Panc1 (cell line): ENCODE measurements at regions not wholly inside any gene's neighbourhood (a gene's known extent, or its start where the extent isn't known, plus 50 kb on each side); places are given as distances from the start of the nearest gene placed in this dataset.

Experiments used
- ATAC-seq: fragments of 200-7000 bp; cut with Tn5 transposase; 2 replicates; pipeline ENCODE4 v1.9.1; 2020; ENCODE audit warnings: mild to moderate bottlenecking, moderate library complexity
- BruUV-seq: library from RNA; stranded (reverse); fragments of 400-500 nt; replicated peaks from 2 replicates; lab custom pipeline; 2021; lab: Mats Ljungman, UMichigan
- CTCF ChIA-PET: fragments of 300-600 bp; sonication (Branson Sonifier 250); formaldehyde crosslinking; loops from one replicate; lab custom pipeline; 2022; ENCODE audit warnings: antibody characterized with exemption; lab: Charles Lee
- POLR2A ChIA-PET: fragments of 300-600 bp; sonication (Branson Sonifier 250); formaldehyde crosslinking; loops from one replicate; lab custom pipeline; 2022; ENCODE audit warnings: antibody characterized with exemption; lab: Charles Lee
- DNase-seq: peaks from one replicate; pipeline ENCODE4 v3.0.0-alpha.2; 2010; ENCODE audit warnings: low read depth, low spot score
- H3K27ac ChIP-seq: 2 replicates; pipeline ENCODE4 v1.5.1; 2011; ENCODE audit warnings: mild to moderate bottlenecking, low read length, inconsistent platforms
- H3K27me3 ChIP-seq: fragments of 200-500 bp; sonication (Bioruptor generic); 2 replicates; pipeline ENCODE4 v1.6.0; 2014; ENCODE audit warnings: low read length, inconsistent platforms; ENCODE audit not compliant: control insufficient read depth, insufficient read depth
- H3K36me3 ChIP-seq: fragments of 200-500 bp; sonication (Bioruptor generic); 2 replicates; pipeline ENCODE4 v1.5.1; 2014; ENCODE audit warnings: inconsistent platforms, mild to moderate bottlenecking, low read length, moderate library complexity; ENCODE audit not compliant: control insufficient read depth, insufficient read depth
- H3K4me1 ChIP-seq: 2 replicates; pipeline ENCODE4 v1.5.1; 2011; ENCODE audit warnings: inconsistent platforms, mild to moderate bottlenecking, low read length, moderate library complexity; ENCODE audit not compliant: control insufficient read depth, insufficient read depth
- H3K4me3 ChIP-seq, 2 experiments: 2 replicates each; pipeline ENCODE4 v1.5.1; 2011 to 2012; ENCODE audit warnings: low read depth in 2 of 2, low read length in 2 of 2, mild to moderate bottlenecking in 2 of 2, inconsistent platforms in 1 of 2, moderate library complexity in 1 of 2
- H3K9me3 ChIP-seq: fragments of 200-500 bp; sonication (Bioruptor generic); 2 replicates; pipeline ENCODE4 v1.5.1; 2014; ENCODE audit warnings: low read depth, mild to moderate bottlenecking, inconsistent platforms, low read length, moderate library complexity; ENCODE audit not compliant: control insufficient read depth, insufficient read depth
- POLR2AphosphoS5 ChIP-seq: IDR thresholded peaks from 2 replicates; pipeline ENCODE4 v1.6.1; 2012; ENCODE audit warnings: mild to moderate bottlenecking, low read depth, low read length, moderate library complexity
- SIN3A ChIP-seq: IDR thresholded peaks from 2 replicates; pipeline ENCODE4 v1.6.1; 2012; ENCODE audit warnings: low read depth, mild to moderate bottlenecking, low read length, moderate library complexity, borderline replicate concordance; ENCODE audit not compliant: insufficient read depth
- TCF7L2 ChIP-seq: IDR thresholded peaks from 2 replicates; pipeline ENCODE4 v1.6.1; 2011; ENCODE audit warnings: mild to moderate bottlenecking, low read depth, low read length, inconsistent platforms
- in situ Hi-C: cut with HindIII; loops from 2 replicates; pipeline ENCODE4 v1.10.0; 2016; ENCODE audit warnings: low sequenced_read_pairs, low pct_unique_long_range_greater_than_20kb
- intact Hi-C: fragments of 100-400 bp; cut with micrococcal nuclease; formaldehyde crosslinking; loops from one replicate; pipeline ENCODE4 v1.10.0; 2022; ENCODE audit not compliant: unreplicated experiment
- TF ChIP-seq, protein P1 (sequence below): fragments of 450-650 bp; IDR thresholded peaks from 2 replicates; pipeline ENCODE4 v1.5.1; 2017; ENCODE audit warnings: mild to moderate bottlenecking
- TF ChIP-seq, protein P2 (sequence below), 2 experiments: IDR thresholded peaks; 2 replicates each; pipeline ENCODE4 v1.6.1; 2011 to 2012; ENCODE audit warnings: low read depth in 2 of 2, control low read depth in 1 of 2, low read length in 1 of 2, mild to moderate bottlenecking in 1 of 2, moderate library complexity in 1 of 2; ENCODE audit not compliant: insufficient read depth in 1 of 2

- no peaks in the 10 kb centered on the region for H3K4me1 ChIP-seq
- no peak overlapping the region for H3K27ac ChIP-seq
- DNase-seq (no peak), ATAC-seq (no peak)
- H3K4me3 ChIP-seq: no peak overlapping the region
- ChIA-PET CTCF (no interaction called here), POLR2A (no interaction called here)
- no peaks in the 10 kb centered on the region for H3K27me3 ChIP-seq
- TF ChIP-seq, protein P1, sequence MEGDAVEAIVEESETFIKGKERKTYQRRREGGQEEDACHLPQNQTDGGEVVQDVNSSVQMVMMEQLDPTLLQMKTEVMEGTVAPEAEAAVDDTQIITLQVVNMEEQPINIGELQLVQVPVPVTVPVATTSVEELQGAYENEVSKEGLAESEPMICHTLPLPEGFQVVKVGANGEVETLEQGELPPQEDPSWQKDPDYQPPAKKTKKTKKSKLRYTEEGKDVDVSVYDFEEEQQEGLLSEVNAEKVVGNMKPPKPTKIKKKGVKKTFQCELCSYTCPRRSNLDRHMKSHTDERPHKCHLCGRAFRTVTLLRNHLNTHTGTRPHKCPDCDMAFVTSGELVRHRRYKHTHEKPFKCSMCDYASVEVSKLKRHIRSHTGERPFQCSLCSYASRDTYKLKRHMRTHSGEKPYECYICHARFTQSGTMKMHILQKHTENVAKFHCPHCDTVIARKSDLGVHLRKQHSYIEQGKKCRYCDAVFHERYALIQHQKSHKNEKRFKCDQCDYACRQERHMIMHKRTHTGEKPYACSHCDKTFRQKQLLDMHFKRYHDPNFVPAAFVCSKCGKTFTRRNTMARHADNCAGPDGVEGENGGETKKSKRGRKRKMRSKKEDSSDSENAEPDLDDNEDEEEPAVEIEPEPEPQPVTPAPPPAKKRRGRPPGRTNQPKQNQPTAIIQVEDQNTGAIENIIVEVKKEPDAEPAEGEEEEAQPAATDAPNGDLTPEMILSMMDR: no peak
- no peak for TF ChIP-seq TCF7L2
- TF ChIP-seq, protein P2, sequence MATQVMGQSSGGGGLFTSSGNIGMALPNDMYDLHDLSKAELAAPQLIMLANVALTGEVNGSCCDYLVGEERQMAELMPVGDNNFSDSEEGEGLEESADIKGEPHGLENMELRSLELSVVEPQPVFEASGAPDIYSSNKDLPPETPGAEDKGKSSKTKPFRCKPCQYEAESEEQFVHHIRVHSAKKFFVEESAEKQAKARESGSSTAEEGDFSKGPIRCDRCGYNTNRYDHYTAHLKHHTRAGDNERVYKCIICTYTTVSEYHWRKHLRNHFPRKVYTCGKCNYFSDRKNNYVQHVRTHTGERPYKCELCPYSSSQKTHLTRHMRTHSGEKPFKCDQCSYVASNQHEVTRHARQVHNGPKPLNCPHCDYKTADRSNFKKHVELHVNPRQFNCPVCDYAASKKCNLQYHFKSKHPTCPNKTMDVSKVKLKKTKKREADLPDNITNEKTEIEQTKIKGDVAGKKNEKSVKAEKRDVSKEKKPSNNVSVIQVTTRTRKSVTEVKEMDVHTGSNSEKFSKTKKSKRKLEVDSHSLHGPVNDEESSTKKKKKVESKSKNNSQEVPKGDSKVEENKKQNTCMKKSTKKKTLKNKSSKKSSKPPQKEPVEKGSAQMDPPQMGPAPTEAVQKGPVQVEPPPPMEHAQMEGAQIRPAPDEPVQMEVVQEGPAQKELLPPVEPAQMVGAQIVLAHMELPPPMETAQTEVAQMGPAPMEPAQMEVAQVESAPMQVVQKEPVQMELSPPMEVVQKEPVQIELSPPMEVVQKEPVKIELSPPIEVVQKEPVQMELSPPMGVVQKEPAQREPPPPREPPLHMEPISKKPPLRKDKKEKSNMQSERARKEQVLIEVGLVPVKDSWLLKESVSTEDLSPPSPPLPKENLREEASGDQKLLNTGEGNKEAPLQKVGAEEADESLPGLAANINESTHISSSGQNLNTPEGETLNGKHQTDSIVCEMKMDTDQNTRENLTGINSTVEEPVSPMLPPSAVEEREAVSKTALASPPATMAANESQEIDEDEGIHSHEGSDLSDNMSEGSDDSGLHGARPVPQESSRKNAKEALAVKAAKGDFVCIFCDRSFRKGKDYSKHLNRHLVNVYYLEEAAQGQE (IDR thresholded peaks at IDR 0.05; ENCODE audit: insufficient read depth in 1 of 2, low read depth in 2 of 2, low read length in 1 of 2): no peak
- TF ChIP-seq SIN3A: no peak
- TF ChIP-seq POLR2AphosphoS5: no peak
- no peaks in the 10 kb centered on the region for H3K9me3 ChIP-seq
- BruUV-seq: no TSS peak
- in situ Hi-C loops (no loop called here), intact Hi-C loops (no loop called here)
- H3K36me3 ChIP-seq: no peaks in the 10 kb centered on the region
Observed at GRCh38 chr18:38421021-38421420, 855.4 kb upstream of the CELF4 start.

GRCh38 chr18:38420611-38421010 is 855.0 kb upstream of the CELF4 start:
- no TSS peak for BruUV-seq
- Histone ChIP-seq H3K27me3 (no peaks in the 10 kb centered on the region), H3K36me3 (no peaks in the 10 kb centered on the region), H3K4me1 (no peaks in the 10 kb centered on the region), H3K27ac (no peak overlapping the region), H3K4me3 (no peak overlapping the region), H3K9me3 (no peaks in the 10 kb centered on the region)
- DNase-seq (no peak), ATAC-seq (no peak)
- in situ Hi-C loops: no loop called here
- intact Hi-C loops: no loop called here
- CTCF ChIA-PET: no interaction called here
- POLR2A ChIA-PET: no interaction called here
- TF ChIP-seq, protein P2 (IDR thresholded peaks at IDR 0.05; ENCODE audit: insufficient read depth in 1 of 2, low read depth in 2 of 2, low read length in 1 of 2): no peak
- TF ChIP-seq, protein P1: no peak
- no peak for TF ChIP-seq TCF7L2
- no peak for TF ChIP-seq SIN3A
- TF ChIP-seq POLR2AphosphoS5: no peak
